Stomach (tissue), 8 donors: ENCODE measurements at regions not wholly inside any gene's neighbourhood (a gene's known extent, or its start where the extent isn't known, plus 50 kb on each side); places are given as distances from the start of the nearest gene placed in this dataset.

Experiments used
- DNase-seq, 2 donors: peaks; one replicate each; pipeline versions ENCODE4 v3.0.0 to v3.0.0-alpha.2; 2013 to 2019
- H3K27ac ChIP-seq, 5 donors: fragments of 200-600 bp in 4 of 5; sonication (generic) in 4 of 5; one replicate each; pipeline ENCODE4 v1.5.1; 2013 to 2019; ENCODE audit warnings: mild to moderate bottlenecking in 1 of 5, moderate library complexity in 1 of 5
- H3K27me3 ChIP-seq, 3 donors: fragments of 200-600 bp; sonication (generic); one replicate each; pipeline ENCODE4 v1.5.1; 2017 to 2019; ENCODE audit warnings: mixed run types in 1 of 3
- H3K36me3 ChIP-seq, 4 donors: fragments of 200-600 bp; sonication (generic); 1 replicate in 3 of 4; 2 replicates in 1 of 4; pipeline ENCODE4 v1.5.1; 2016 to 2019
- H3K4me1 ChIP-seq, 4 donors: fragments of 200-600 bp; sonication (generic); one replicate each; pipeline ENCODE4 v1.5.1; 2016 to 2019
- H3K4me3 ChIP-seq, 4 donors: fragments of 200-600 bp; sonication (generic) in 3 of 4; one replicate each; pipeline ENCODE4 v1.5.1; 2016 to 2019; ENCODE audit warnings: mild to moderate bottlenecking in 1 of 4
- H3K9me3 ChIP-seq, 4 donors: fragments of 200-600 bp; sonication (generic); one replicate each; pipeline ENCODE4 v1.5.1; 2016 to 2019
- CTCF ChIP-seq, 7 experiments: fragments of 450-650 bp in 4 of 7; fragments of 200-600 bp in 3 of 7; sonication (generic) in 3 of 7; IDR thresholded peaks; one replicate each; pipeline ENCODE4 v1.5.1; 2016 to 2019; ENCODE audit warnings: antibody characterized with exemption in 7 of 7, control low read depth in 2 of 7, mild to moderate bottlenecking in 1 of 7
- EP300 ChIP-seq: sonication (generic); formaldehyde crosslinking; IDR thresholded peaks from one replicate; pipeline ENCODE4 v1.6.1; 2017; ENCODE audit warnings: antibody characterized with exemption
- POLR2A ChIP-seq, 4 donors: fragments of 450-650 bp; IDR thresholded peaks; one replicate each; pipeline ENCODE4 v1.6.1; 2016; ENCODE audit warnings: antibody characterized with exemption in 4 of 4, control low read depth in 2 of 4, mild to moderate bottlenecking in 1 of 4, moderate library complexity in 1 of 4
- POLR2AphosphoS5 ChIP-seq, 3 donors: sonication (generic); formaldehyde crosslinking; IDR thresholded peaks; one replicate each; pipeline ENCODE4 v1.6.1; 2016; ENCODE audit warnings: antibody characterized with exemption in 3 of 3
- WGBS, 5 donors: extraction: QIAGEN DNeasy Blood & Tissue Kit in 3 of 5; methylation state at CpG; one replicate each; pipeline versions ENCODE4 v1.1.5 to v1.1.7; 2013 to 2018; 5-methylcytosine and 5-hydroxymethylcytosine counted together
- intact Hi-C: fragments of 100-400 bp; cut with DNase I; formaldehyde crosslinking; loops from one replicate; pipeline ENCODE4 v1.15.1; 2023; ENCODE audit warnings: low total_unique reads
- donor health status: healthy with polysubstance abuse.
- donor health status: Bipolar disorder and iron deficiency.
- donor health status: healthy.

GRCh38 chr18:70674896-70675295 is 386.1 kb downstream of the SOCS6 start:
- Histone ChIP-seq H3K36me3 (no peaks in the 10 kb centered on the region), H3K4me3 (no peak overlapping the region)

GRCh38 chr18:70673831-70674230 is 385.0 kb downstream of the SOCS6 start:
- TF ChIP-seq POLR2A (IDR thresholded peaks at IDR 0.05) = no peak
- no peak for TF ChIP-seq EP300
- TF ChIP-seq CTCF (IDR thresholded peaks at IDR 0.05) = no peak
- TF ChIP-seq POLR2AphosphoS5 (IDR thresholded peaks at IDR 0.05) = no peak
- Histone ChIP-seq H3K27ac (no peak overlapping the region), H3K36me3 (no peaks in the 10 kb centered on the region), H3K9me3 (peaks cover 0 to 16% (median 11%) of the 10 kb centered on the region in 4 donors), H3K27me3 (no peaks in the 10 kb centered on the region), H3K4me1 (no peaks in the 10 kb centered on the region), H3K4me3 (no peak overlapping the region)
- 50 to 67% (median 60%) methylated on average over 6 of the region's 6 CpGs for WGBS, 5 donors
- intact Hi-C loops = no loop called here
- no peak for DNase-seq

More at GRCh38 chr18:70674896-70675295, 386.1 kb downstream of the SOCS6 start:
- no peaks in the 10 kb centered on the region for H3K27me3 ChIP-seq
- TF ChIP-seq POLR2A (IDR thresholded peaks at IDR 0.05) (no peak), EP300 (no peak), CTCF (IDR thresholded peaks at IDR 0.05) (no peak), POLR2AphosphoS5 (IDR thresholded peaks at IDR 0.05) (no peak)
- peaks cover 0 to 5% (median 1%) of the 10 kb centered on the region in 4 donors for H3K9me3 ChIP-seq
- H3K27ac ChIP-seq = no peak overlapping the region
- DNase-seq = no peak
- 70 to 87% (median 83%) methylated on average over 3 of the region's 3 CpGs for WGBS, 5 donors
- intact Hi-C loops = no loop called here
- no peaks in the 10 kb centered on the region for H3K4me1 ChIP-seq

GRCh38 chr18:70672581-70672980 is 383.7 kb downstream of the SOCS6 start:
- Histone ChIP-seq H3K36me3 (no peaks in the 10 kb centered on the region), H3K27ac (no peak overlapping the region), H3K4me3 (no peak overlapping the region), H3K27me3 (no peaks in the 10 kb centered on the region), H3K4me1 (no peaks in the 10 kb centered on the region), H3K9me3 (peaks cover 0 to 19% (median 13%) of the 10 kb centered on the region in 4 donors)
- TF ChIP-seq EP300 (no peak), CTCF (IDR thresholded peaks at IDR 0.05) (no peak), POLR2A (IDR thresholded peaks at IDR 0.05) (no peak), POLR2AphosphoS5 (IDR thresholded peaks at IDR 0.05) (no peak)
- 66 to 81% (median 73%) methylated on average over 5 of the region's 5 CpGs for WGBS, 5 donors
- intact Hi-C loops = no loop called here
- DNase-seq = no peak

- DNase-seq = no peak
- TF ChIP-seq EP300 (no peak), POLR2A (IDR thresholded peaks at IDR 0.05) (no peak), POLR2AphosphoS5 (IDR thresholded peaks at IDR 0.05) (no peak), CTCF (IDR thresholded peaks at IDR 0.05) (no peak)
- Histone ChIP-seq H3K4me1 (no peaks in the 10 kb centered on the region), H3K27me3 (no peaks in the 10 kb centered on the region), H3K4me3 (no peak overlapping the region), H3K9me3 (peaks cover 0 to 19% (median 13%) of the 10 kb centered on the region in 4 donors), H3K27ac (no peak overlapping the region), H3K36me3 (no peaks in the 10 kb centered on the region)
- intact Hi-C loops = no loop called here
- 79 to 85% (median 83%) methylated on average over 9 of the region's 9 CpGs for WGBS, 5 donors
These were observed 383.2 kb downstream of the SOCS6 start for GRCh38 chr18:70671889-70672565.
